Stomach (tissue), 4 donors: ENCODE measurements at regions not wholly inside any gene's neighbourhood (a gene's known extent, or its start where the extent isn't known, plus 50 kb on each side); places are given as distances from the start of the nearest gene placed in this dataset.

Experiments used
- POLR2A ChIP-seq, 4 donors: fragments of 450-650 bp; IDR thresholded peaks; one replicate each; pipeline ENCODE4 v1.6.1; 2016; ENCODE audit warnings: antibody characterized with exemption in 4 of 4, control low read depth in 2 of 4, mild to moderate bottlenecking in 1 of 4, moderate library complexity in 1 of 4
- POLR2AphosphoS5 ChIP-seq, 3 donors: sonication (generic); formaldehyde crosslinking; IDR thresholded peaks; one replicate each; pipeline ENCODE4 v1.6.1; 2016; ENCODE audit warnings: antibody characterized with exemption in 3 of 3
- TF ChIP-seq, protein P1 (sequence below), 7 experiments: fragments of 450-650 bp in 4 of 7; fragments of 200-600 bp in 3 of 7; sonication (generic) in 3 of 7; IDR thresholded peaks; one replicate each; pipeline ENCODE4 v1.5.1; 2016 to 2019; ENCODE audit warnings: antibody characterized with exemption in 7 of 7, control low read depth in 2 of 7, mild to moderate bottlenecking in 1 of 7

- TF ChIP-seq, protein P1, sequence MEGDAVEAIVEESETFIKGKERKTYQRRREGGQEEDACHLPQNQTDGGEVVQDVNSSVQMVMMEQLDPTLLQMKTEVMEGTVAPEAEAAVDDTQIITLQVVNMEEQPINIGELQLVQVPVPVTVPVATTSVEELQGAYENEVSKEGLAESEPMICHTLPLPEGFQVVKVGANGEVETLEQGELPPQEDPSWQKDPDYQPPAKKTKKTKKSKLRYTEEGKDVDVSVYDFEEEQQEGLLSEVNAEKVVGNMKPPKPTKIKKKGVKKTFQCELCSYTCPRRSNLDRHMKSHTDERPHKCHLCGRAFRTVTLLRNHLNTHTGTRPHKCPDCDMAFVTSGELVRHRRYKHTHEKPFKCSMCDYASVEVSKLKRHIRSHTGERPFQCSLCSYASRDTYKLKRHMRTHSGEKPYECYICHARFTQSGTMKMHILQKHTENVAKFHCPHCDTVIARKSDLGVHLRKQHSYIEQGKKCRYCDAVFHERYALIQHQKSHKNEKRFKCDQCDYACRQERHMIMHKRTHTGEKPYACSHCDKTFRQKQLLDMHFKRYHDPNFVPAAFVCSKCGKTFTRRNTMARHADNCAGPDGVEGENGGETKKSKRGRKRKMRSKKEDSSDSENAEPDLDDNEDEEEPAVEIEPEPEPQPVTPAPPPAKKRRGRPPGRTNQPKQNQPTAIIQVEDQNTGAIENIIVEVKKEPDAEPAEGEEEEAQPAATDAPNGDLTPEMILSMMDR (IDR thresholded peaks at IDR 0.05) = no peak
- no peak for TF ChIP-seq POLR2A (IDR thresholded peaks at IDR 0.05)
- no peak for TF ChIP-seq POLR2AphosphoS5 (IDR thresholded peaks at IDR 0.05)
Measured at GRCh38 chrX:69374569-69374968, 129.6 kb upstream of the NALF2 start.
